K562 (cell line): ENCODE measurements at regions not wholly inside any gene's neighbourhood (a gene's known extent, or its start where the extent isn't known, plus 50 kb on each side); places are given as distances from the start of the nearest gene placed in this dataset.
A peak's percentile ranks its signal among the peaks of the same experiment; 100 is the strongest.

Source experiments
- AFF1 ChIP-seq, 2 experiments: fragments of 450-650 bp; IDR thresholded peaks; 2 replicates each; pipeline ENCODE4 v1.6.1; 2018; ENCODE audit warnings: mild to moderate bottlenecking in 2 of 2, low read depth in 1 of 2; ENCODE audit not compliant: partially characterized antibody in 2 of 2
- ARID2 ChIP-seq: fragments of 450-650 bp; IDR thresholded peaks from 2 replicates; pipeline ENCODE4 v1.6.1; 2017; ENCODE audit warnings: antibody characterized with exemption, mild to moderate bottlenecking
- FOXP4 ChIP-seq: sonication (generic); formaldehyde crosslinking; IDR thresholded peaks from 2 replicates; pipeline ENCODE4 v1.8.0; 2022; ENCODE audit warnings: mild to moderate bottlenecking, missing genetic modification reagents, borderline replicate concordance
- HMGXB4 ChIP-seq: sonication (generic); formaldehyde crosslinking; IDR thresholded peaks from 2 replicates; pipeline ENCODE4 v1.8.1; 2023; ENCODE audit warnings: mild to moderate bottlenecking, missing genetic modification reagents
- IFI16 ChIP-seq: fragments of 250-450 bp; sonication (Bioruptor Pico); IDR thresholded peaks from 2 replicates; pipeline ENCODE4 v2.1.2; 2022; ENCODE audit warnings: mild to moderate bottlenecking, inconsistent platforms
- MEIS2 ChIP-seq: fragments of 450-650 bp; IDR thresholded peaks from 2 replicates; pipeline ENCODE4 v1.6.1; 2014; ENCODE audit warnings: mild to moderate bottlenecking; ENCODE audit not compliant: partially characterized antibody
- MTA2 ChIP-seq: fragments of 450-650 bp; IDR thresholded peaks from 2 replicates; pipeline ENCODE4 v1.6.1; 2016; ENCODE audit warnings: low read depth
- NEUROD1 ChIP-seq: fragments of 150-350 bp; IDR thresholded peaks from 2 replicates; pipeline ENCODE4 v1.6.1; 2014; ENCODE audit warnings: borderline replicate concordance, low read length, low read depth; ENCODE audit not compliant: partially characterized antibody
- NFE2 ChIP-seq: IDR thresholded peaks from 2 replicates; pipeline ENCODE4 v1.6.1; 2014; ENCODE audit warnings: antibody characterized with exemption, low read depth
- NFE2L1 ChIP-seq: fragments of 450-650 bp; IDR thresholded peaks from 2 replicates; pipeline ENCODE4 v1.6.1; 2016; ENCODE audit warnings: missing genetic modification characterization, low read depth, mild to moderate bottlenecking, missing compliant biosample characterization, moderate library complexity, borderline replicate concordance
- NR2F6 ChIP-seq: fragments of 450-650 bp; formaldehyde crosslinking; IDR thresholded peaks from 2 replicates; pipeline ENCODE4 v1.4.0; 2020; ENCODE audit warnings: mild to moderate bottlenecking
- POLR2AphosphoS2 ChIP-seq: IDR thresholded peaks from 2 replicates; pipeline ENCODE4 v1.6.1; 2012; ENCODE audit warnings: low read length, improper control_type of control experiment
- PURB ChIP-seq: sonication (generic); formaldehyde crosslinking; IDR thresholded peaks from 2 replicates; pipeline ENCODE4 v1.9.0; 2021; ENCODE audit warnings: low read depth, mild to moderate bottlenecking, missing genetic modification reagents
- RBM17 ChIP-seq: fragments of 200-400 bp; formaldehyde crosslinking; IDR thresholded peaks from 2 replicates; pipeline ENCODE4 v1.6.1; 2017; ENCODE audit warnings: low read depth, mild to moderate bottlenecking, low read length, borderline replicate concordance
- RFX7 ChIP-seq: fragments of 250-450 bp; sonication (Bioruptor Pico); IDR thresholded peaks from 2 replicates; pipeline ENCODE4 v1.5.1; 2021; ENCODE audit warnings: mild to moderate bottlenecking
- USF1 ChIP-seq: sonication (generic); formaldehyde crosslinking; IDR thresholded peaks from 2 replicates; pipeline ENCODE4 v1.9.0; 2022; ENCODE audit warnings: mild to moderate bottlenecking, missing genetic modification reagents
- USF2 ChIP-seq: sonication (generic); formaldehyde crosslinking; IDR thresholded peaks from 2 replicates; pipeline ENCODE4 v1.5.0; 2020; ENCODE audit warnings: missing genetic modification reagents
- ZNF197 ChIP-seq: fragments of 200-800 bp; sonication (Bioruptor generic); IDR thresholded peaks from 2 replicates; pipeline ENCODE4 v1.6.1; 2016; ENCODE audit warnings: low read depth, missing genetic modification characterization, missing compliant biosample characterization
- ZNF224 ChIP-seq: sonication (generic); formaldehyde crosslinking; IDR thresholded peaks from 2 replicates; pipeline ENCODE4 v1.8.0; 2022; ENCODE audit warnings: mild to moderate bottlenecking, missing genetic modification reagents

GRCh38 chr7:128155100-128155740 lies 85.9 kb upstream of the LEP start (continued):
- TF ChIP-seq FOXP4 (CRISPR knock-in tag) (no peak), NFE2 (peak; percentile 64), RBM17 (no peak), IFI16 (CRISPR knock-in tag) (no peak), USF1 (CRISPR knock-in tag) (peak; percentile 90), ZNF224 (no peak), NFE2L1 (tag) (no peak), MEIS2 (peak; percentile 72), RFX7 (CRISPR knock-in tag) (no peak), MTA2 (no peak), NEUROD1 (no peak), PURB (CRISPR knock-in tag) (no peak), NR2F6 (CRISPR knock-in tag) (no peak), AFF1 (IDR thresholded peaks at IDR 0.05; ENCODE audit: low read depth in 1 of 2, partially characterized antibody in 2 of 2) (no peak), USF2 (CRISPR knock-in tag) (peak; percentile 85), ARID2 (no peak), POLR2AphosphoS2 (no peak), HMGXB4 (CRISPR knock-in tag) (no peak), ZNF197 (CRISPR knock-in tag) (no peak)
